ENCODE measurements at regions not wholly inside any gene's neighbourhood (a gene's known extent, or its start where the extent isn't known, plus 50 kb on each side); places are given as distances from the start of the nearest gene placed in this dataset.

DNA sequence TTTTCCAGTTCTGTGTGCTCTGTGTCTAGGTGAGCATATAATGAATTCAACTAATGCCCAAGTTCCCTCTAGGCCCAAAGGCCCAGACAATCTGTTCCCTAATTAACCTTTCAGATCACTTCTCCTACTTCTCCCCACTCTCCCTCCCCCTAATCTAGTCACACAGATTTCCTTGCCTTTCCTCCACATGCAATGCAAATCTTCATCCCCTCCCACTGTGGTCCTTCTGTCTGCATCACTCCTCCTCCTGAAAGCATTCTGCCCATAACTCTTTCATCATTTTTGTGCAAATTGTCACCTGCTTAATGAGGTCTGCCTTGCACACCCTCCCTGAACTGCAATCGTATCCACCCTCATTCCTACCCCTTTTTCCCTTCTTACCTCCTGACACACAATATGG is 346.6 kb downstream of the FBXO8 start:
- DNase-seq: no peak
- H3K36me3 ChIP-seq (ENCODE audit: control insufficient read depth, insufficient read depth, low read length): no peaks in the 10 kb centered on the region
- no peak overlapping the region for H3K4me3 ChIP-seq (ENCODE audit: low read length)
- H3K27ac ChIP-seq (ENCODE audit: low read length): no peak overlapping the region
- no peaks in the 10 kb centered on the region for H3K9me3 ChIP-seq (replicated peaks; ENCODE audit: control insufficient read depth, low read depth, low read length)
- no CpG with 5 or more reads among the region's 1 CpG for WGBS (ENCODE audit: insufficient coverage)
- H3K27me3 ChIP-seq (ENCODE audit: control insufficient read depth, insufficient read depth, low read length): no peaks in the 10 kb centered on the region
- H3K4me1 ChIP-seq (ENCODE audit: control insufficient read depth, insufficient read depth, low read length): no peaks in the 10 kb centered on the region

DNA sequence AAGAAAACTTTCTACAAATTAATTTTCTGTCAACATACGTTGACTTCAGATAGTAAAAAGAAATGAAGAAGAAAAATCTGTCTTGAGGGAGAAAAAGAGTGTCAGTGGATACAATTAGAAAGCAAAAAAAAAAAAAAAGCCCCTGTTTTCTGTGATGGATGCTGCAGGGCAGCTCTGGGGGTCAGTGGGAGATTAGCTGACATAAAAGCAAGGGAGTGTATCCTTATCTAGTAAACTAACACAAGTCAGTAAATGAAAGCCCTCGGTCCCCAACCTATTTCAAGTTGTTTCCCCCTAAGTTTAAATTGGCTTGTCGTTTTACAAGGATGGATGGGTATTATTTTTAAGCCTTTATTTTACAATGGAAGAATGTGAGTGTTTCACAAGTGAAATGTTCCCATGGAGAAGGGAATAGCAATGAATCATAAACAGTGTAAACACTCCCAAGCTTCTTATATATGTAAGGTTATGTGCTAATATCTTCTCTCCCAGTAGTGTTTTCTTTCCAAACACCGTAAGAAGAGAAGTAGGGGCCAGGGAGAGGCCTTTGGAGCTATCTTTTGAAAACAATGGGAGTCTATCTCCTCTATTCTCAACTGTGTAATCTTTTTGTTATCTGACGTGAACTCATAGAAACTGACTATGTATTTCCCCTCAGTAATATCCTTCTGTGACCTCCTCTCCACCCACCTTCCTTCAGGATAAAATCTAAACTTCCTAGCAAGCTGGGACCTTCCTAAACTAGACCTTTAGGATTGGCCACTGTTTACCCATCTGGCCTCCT is 347.7 kb downstream of the FBXO8 start:
- no CpG with 5 or more reads among the region's 5 CpGs for WGBS (ENCODE audit: insufficient coverage)
- Histone ChIP-seq H3K9me3 (replicated peaks; ENCODE audit: control insufficient read depth, low read depth, low read length) (no peaks in the 10 kb centered on the region), H3K36me3 (ENCODE audit: control insufficient read depth, insufficient read depth, low read length) (no peaks in the 10 kb centered on the region), H3K27me3 (ENCODE audit: control insufficient read depth, insufficient read depth, low read length) (no peaks in the 10 kb centered on the region), H3K4me3 (ENCODE audit: low read length) (no peak overlapping the region), H3K27ac (ENCODE audit: low read length) (no peak overlapping the region), H3K4me1 (ENCODE audit: control insufficient read depth, insufficient read depth, low read length) (no peaks in the 10 kb centered on the region)
- no peak for DNase-seq

DNA sequence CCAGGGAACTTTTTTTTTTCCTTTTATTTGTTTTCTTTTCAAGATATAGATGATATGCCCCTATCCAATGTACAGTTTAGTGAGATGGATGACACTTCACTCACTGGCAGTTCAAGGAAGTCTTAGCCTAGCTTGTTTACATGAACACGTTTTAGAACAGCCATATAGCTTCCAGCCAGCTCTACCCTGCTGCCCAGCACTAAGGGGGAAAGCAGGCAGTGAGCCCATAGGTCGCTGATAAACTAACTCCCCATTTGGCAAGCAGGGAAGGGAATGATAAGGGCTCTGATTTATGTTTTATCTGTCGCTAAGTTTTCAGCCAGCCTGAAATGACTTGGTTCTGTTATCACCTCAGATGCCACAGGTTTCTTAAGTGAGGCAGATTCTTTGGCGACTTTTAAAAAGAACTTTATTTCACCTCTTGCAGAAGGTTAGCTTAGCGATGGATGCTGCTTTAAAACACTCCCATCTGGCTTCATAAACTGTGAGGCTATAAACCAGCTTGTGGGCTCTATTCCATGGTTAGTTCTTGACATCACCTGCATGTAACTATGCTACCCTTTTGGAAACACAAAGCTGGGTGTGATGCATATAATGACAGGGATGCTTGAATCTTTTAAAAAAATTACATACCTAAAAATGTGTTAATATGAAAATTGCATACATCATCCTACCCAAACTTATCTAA is 348.4 kb downstream of the FBXO8 start:
- Histone ChIP-seq H3K4me3 (ENCODE audit: low read length) (no peak overlapping the region), H3K27ac (ENCODE audit: low read length) (no peak overlapping the region), H3K27me3 (ENCODE audit: control insufficient read depth, insufficient read depth, low read length) (no peaks in the 10 kb centered on the region), H3K9me3 (replicated peaks; ENCODE audit: control insufficient read depth, low read depth, low read length) (no peaks in the 10 kb centered on the region), H3K4me1 (ENCODE audit: control insufficient read depth, insufficient read depth, low read length) (no peaks in the 10 kb centered on the region), H3K36me3 (ENCODE audit: control insufficient read depth, insufficient read depth, low read length) (no peaks in the 10 kb centered on the region)
- no peak for DNase-seq
- no CpG with 5 or more reads among the region's 5 CpGs for WGBS (ENCODE audit: insufficient coverage)

GRCh38 chr4:173934201-173934600 is 349.3 kb downstream of the FBXO8 start:
- no peaks in the 10 kb centered on the region for H3K4me1 ChIP-seq (ENCODE audit: control insufficient read depth, insufficient read depth, low read length)
- H3K4me3 ChIP-seq (ENCODE audit: low read length): no peak overlapping the region
- H3K27ac ChIP-seq (ENCODE audit: low read length): no peak overlapping the region
- DNase-seq: no peak
- no peaks in the 10 kb centered on the region for H3K27me3 ChIP-seq (ENCODE audit: control insufficient read depth, insufficient read depth, low read length)
- H3K9me3 ChIP-seq (replicated peaks; ENCODE audit: control insufficient read depth, low read depth, low read length): no peaks in the 10 kb centered on the region
- no peaks in the 10 kb centered on the region for H3K36me3 ChIP-seq (ENCODE audit: control insufficient read depth, insufficient read depth, low read length)
- WGBS (ENCODE audit: insufficient coverage): no CpG with 5 or more reads among the region's 2 CpGs

DNA sequence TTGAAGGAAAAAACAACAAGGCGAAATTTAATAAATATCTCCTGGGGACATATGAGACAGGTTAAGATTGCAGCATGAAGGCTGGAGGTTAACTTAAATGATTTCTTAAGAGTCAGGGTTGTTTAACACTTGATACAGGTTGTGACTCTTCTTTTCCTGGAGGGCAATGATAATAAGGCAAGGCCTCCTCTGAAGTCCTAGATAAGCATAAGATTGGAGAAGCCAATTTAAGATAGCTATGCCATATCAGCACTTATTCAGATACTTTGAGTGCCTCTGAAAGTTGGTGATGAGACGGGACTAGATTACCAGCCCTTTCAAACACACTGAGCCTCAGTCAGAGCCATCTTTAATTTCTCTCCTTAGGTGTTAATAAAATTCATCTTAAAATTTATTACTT is 350.8 kb downstream of the FBXO8 start:
- Histone ChIP-seq H3K4me3 (ENCODE audit: low read length) (no peak overlapping the region), H3K4me1 (ENCODE audit: control insufficient read depth, insufficient read depth, low read length) (no peaks in the 10 kb centered on the region), H3K27me3 (ENCODE audit: control insufficient read depth, insufficient read depth, low read length) (no peaks in the 10 kb centered on the region), H3K9me3 (replicated peaks; ENCODE audit: control insufficient read depth, low read depth, low read length) (no peaks in the 10 kb centered on the region), H3K27ac (ENCODE audit: low read length) (no peak overlapping the region), H3K36me3 (ENCODE audit: control insufficient read depth, insufficient read depth, low read length) (no peaks in the 10 kb centered on the region)
- 100% methylated on average over 1 of the region's 2 CpGs for WGBS (ENCODE audit: insufficient coverage)
- no peak for DNase-seq

GRCh38 chr4:173930329-173930967 is 353.0 kb downstream of the FBXO8 start:
- Histone ChIP-seq H3K27me3 (ENCODE audit: control insufficient read depth, insufficient read depth, low read length) (no peaks in the 10 kb centered on the region), H3K9me3 (replicated peaks; ENCODE audit: control insufficient read depth, low read depth, low read length) (no peaks in the 10 kb centered on the region), H3K4me1 (ENCODE audit: control insufficient read depth, insufficient read depth, low read length) (no peaks in the 10 kb centered on the region), H3K4me3 (ENCODE audit: low read length) (no peak overlapping the region), H3K27ac (ENCODE audit: low read length) (no peak overlapping the region), H3K36me3 (ENCODE audit: control insufficient read depth, insufficient read depth, low read length) (no peaks in the 10 kb centered on the region)
- DNase-seq: no peak
- 60% methylated on average over 1 of the region's 8 CpGs for WGBS (ENCODE audit: insufficient coverage)

DNA sequence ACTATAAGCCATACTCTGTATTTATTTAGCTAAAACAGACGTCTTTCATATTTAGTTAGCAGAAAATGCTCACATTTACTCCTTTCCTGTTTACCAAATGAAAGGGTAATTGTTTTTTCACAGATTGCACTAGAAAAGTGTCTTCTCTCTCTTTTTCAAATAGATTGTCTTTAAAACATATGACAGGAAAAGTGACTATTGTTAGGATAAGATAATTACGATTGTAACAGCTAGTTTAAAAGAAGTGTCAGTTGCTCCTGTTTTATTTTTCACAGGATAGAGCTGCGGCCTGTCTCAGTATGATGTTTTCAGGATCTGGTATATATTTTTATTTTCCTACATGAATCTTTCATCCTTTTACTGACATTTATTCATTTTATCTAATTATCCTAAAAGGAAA is 353.5 kb downstream of the FBXO8 start:
- Histone ChIP-seq H3K27ac (ENCODE audit: low read length) (no peak overlapping the region), H3K27me3 (ENCODE audit: control insufficient read depth, insufficient read depth, low read length) (no peaks in the 10 kb centered on the region), H3K9me3 (replicated peaks; ENCODE audit: control insufficient read depth, low read depth, low read length) (no peaks in the 10 kb centered on the region), H3K4me1 (ENCODE audit: control insufficient read depth, insufficient read depth, low read length) (no peaks in the 10 kb centered on the region), H3K36me3 (ENCODE audit: control insufficient read depth, insufficient read depth, low read length) (no peaks in the 10 kb centered on the region), H3K4me3 (ENCODE audit: low read length) (no peak overlapping the region)
- no peak for DNase-seq
- WGBS (ENCODE audit: insufficient coverage): no CpG with 5 or more reads among the region's 3 CpGs

DNA sequence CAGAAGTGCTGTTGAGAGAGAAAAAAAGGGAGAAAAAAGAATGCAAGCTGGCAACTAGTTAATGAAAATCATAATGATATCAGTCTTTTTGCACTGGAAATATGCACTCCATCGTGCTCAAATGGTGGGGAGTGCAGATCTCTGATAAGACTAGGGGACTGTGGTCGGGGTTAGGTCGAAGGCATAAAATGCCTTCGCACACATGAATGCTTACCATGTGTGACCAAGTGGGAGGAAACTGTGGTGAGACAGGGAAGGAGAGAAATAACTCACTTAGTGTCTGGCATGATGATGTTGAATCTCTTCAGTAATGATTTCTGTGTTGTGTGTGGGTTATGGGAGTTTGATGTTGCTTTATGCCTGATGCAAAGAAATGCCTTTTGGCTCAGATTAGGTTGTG is 358.9 kb downstream of the FBXO8 start:
- DNase-seq: no peak
- H3K9me3 ChIP-seq (replicated peaks; ENCODE audit: control insufficient read depth, low read depth, low read length): no peaks in the 10 kb centered on the region
- no peak overlapping the region for H3K4me3 ChIP-seq (ENCODE audit: low read length)
- no peaks in the 10 kb centered on the region for H3K27me3 ChIP-seq (ENCODE audit: control insufficient read depth, insufficient read depth, low read length)
- no peaks in the 10 kb centered on the region for H3K36me3 ChIP-seq (ENCODE audit: control insufficient read depth, insufficient read depth, low read length)
- H3K27ac ChIP-seq (ENCODE audit: low read length): no peak overlapping the region
- no peaks in the 10 kb centered on the region for H3K4me1 ChIP-seq (ENCODE audit: control insufficient read depth, insufficient read depth, low read length)
- 24% methylated on average over 4 of the region's 4 CpGs for WGBS (ENCODE audit: insufficient coverage)

DNA sequence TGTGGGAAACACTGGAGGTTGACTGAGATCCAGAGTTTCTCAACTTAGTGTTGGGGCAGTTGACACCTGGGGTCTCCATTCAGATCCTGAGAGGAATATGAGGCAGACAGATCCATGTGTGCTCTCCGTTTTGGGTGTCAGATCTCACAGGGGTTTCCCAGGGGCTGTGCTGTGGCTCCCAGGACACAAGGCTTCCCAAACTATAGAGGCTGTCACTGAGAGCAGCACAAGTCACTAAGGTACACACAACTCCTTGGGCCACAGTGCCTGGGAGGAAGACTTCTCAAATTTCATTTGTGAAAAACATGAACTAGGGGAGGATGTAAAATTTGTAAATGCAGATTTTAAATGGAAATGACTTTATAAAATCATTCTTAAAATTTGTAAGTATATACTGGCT is 363.6 kb downstream of the FBXO8 start:
- DNase-seq: no peak
- Histone ChIP-seq H3K27me3 (ENCODE audit: control insufficient read depth, insufficient read depth, low read length) (no peaks in the 10 kb centered on the region), H3K4me3 (ENCODE audit: low read length) (no peak overlapping the region), H3K27ac (ENCODE audit: low read length) (no peak overlapping the region), H3K36me3 (ENCODE audit: control insufficient read depth, insufficient read depth, low read length) (no peaks in the 10 kb centered on the region), H3K4me1 (ENCODE audit: control insufficient read depth, insufficient read depth, low read length) (no peaks in the 10 kb centered on the region), H3K9me3 (replicated peaks; ENCODE audit: control insufficient read depth, low read depth, low read length) (no peaks in the 10 kb centered on the region)
- 0% methylated on average over 1 of the region's 1 CpG for WGBS (ENCODE audit: insufficient coverage)

DNA sequence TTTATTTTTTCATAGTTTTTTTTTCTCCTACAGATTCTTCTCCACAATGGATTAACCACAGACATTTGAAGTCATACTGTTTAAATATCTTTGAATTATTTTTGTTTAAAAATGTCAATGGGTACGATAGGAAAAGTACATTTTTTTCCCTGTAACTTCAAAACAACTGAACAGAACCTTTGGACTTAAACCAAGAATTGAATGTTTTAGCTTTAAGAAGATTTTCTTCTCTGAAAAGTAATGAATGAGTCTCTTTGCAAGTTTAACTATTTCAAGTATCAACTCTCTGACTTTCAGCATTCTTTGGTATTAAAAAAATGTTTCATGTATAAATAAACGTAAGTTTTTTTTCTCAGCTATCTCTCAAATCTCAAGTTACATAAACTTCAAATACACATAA is 364.3 kb downstream of the FBXO8 start:
- Histone ChIP-seq H3K4me1 (ENCODE audit: control insufficient read depth, insufficient read depth, low read length) (no peaks in the 10 kb centered on the region), H3K4me3 (ENCODE audit: low read length) (no peak overlapping the region), H3K27ac (ENCODE audit: low read length) (no peak overlapping the region), H3K36me3 (ENCODE audit: control insufficient read depth, insufficient read depth, low read length) (no peaks in the 10 kb centered on the region), H3K9me3 (replicated peaks; ENCODE audit: control insufficient read depth, low read depth, low read length) (no peaks in the 10 kb centered on the region), H3K27me3 (ENCODE audit: control insufficient read depth, insufficient read depth, low read length) (no peaks in the 10 kb centered on the region)
- no peak for DNase-seq
- WGBS (ENCODE audit: insufficient coverage): no CpG with 5 or more reads among the region's 2 CpGs

All from muscle of leg (tissue), 3 donors.